NCI-H146 (cell line): ENCODE measurements at regions not wholly inside any gene's neighbourhood (a gene's known extent, or its start where the extent isn't known, plus 50 kb on each side); places are given as distances from the start of the nearest gene placed in this dataset.
"Not testable (repeated sequence)": the region's sequence is repeated elsewhere in the genome, so short reads cannot be mapped to it uniquely, and the experiment has no call there.

Experiments used
- DNase-seq: peaks from one replicate; lab custom pipeline; 2025; lab: John Stamatoyannopoulos, UW

DNA sequence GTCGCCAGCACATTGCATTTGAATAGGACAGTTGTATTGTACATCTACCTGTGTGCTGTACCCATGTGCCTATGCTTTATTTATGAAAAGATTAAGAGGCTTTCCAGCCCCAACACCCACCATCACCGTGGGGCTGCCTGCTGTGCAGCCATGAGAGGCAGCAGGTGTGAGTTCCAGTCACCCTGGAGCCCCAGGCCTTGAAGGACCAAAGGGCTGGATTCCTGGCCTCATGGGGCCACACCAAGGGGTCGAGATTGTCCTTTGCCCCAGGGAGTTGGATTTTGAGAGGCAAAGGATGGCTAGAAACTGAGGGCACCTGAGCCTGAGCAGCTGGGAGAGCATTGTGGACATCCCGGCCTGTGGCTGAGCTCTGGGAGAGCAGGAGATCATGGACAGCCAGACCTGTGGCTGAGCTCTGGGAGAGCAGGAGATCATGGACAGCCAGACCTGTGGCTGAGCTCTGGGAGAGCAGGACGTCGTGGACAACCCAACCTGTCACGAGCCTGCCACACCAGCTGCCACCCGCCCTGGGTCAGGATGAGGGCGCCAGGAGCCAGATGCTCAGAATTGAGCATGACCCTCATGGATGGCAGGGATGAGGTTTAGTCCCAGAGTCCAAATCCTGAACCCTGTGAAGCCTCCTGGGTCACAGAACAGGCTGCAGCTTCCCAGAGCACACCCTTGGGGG, 182.5 kb upstream of the RAB6C start:
- DNase-seq = no peak

DNA sequence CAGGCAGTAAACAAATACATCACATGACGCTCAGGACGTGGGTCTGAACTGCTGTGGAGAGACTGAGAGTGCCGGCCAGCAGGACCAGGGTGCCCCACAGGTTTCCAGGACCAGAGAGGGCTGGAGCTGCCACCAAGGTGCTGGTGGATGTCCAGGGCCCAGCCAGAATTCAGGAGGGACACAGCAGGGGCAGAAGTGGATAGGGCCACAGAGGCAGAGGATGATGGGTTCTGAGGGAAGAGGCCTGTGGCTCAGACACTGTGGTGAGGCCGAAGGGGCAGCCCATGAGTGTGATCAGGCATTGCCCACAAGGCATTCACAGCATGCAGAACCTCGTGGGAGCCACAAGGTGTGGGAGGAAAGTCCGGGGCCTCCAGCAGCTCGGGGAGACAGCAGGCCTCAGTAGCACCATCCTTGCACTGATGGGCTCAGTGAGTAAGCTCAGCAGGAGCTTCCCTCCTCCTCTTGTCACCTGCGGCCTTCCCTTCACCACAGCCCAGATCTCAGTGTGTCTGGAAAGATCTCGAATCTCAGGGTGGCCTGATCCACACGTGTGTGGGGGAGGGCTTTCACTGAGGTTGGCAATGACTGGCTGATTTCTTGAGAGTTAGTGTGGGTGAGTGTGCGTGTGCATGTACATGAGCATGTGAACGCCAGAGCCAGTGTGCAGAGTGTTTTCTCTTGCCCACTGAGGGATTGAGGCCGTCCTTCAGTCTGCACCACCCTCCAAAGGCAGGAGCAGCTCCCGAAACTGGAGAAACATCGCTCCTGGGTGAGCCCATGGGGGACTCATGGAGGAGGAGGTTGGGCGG, 181.8 kb upstream of the RAB6C start:
- DNase-seq = no peak

DNA sequence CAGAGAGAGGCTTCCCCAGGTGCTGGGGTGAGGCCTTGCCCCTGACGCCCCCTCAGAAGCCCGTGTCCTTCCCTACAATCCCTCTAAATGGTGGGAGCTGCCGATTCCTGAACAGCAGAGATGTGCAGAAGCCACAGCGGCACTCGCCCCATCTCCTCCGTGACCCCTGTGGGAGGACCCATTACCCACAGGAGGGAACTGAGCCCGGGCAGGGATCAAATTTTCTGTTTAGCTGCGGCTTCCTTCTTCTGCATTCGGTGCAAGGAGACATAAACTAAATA, 181.2 kb upstream of the RAB6C start:
- no peak for DNase-seq

DNA sequence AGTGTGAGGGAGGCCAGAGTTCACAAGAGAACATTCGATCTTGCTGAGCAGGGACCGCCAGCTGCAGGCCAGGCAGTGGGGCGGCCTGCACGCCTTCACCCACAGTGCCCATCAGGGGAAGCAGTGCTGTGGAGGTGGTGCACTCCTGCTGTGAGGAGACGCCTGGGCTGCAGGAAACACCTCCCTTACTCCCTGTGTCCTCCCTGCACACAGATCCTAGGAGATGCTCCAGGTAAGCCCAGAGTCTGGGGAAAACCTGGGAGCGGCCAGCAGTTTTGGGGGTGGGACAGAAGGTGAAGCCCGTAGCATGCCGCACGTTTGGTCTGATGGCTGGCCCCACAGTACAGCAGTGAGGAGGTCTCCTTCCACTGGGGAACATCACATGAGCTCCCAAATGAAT, 180.8 kb upstream of the RAB6C start:
- DNase-seq = no peak

DNA sequence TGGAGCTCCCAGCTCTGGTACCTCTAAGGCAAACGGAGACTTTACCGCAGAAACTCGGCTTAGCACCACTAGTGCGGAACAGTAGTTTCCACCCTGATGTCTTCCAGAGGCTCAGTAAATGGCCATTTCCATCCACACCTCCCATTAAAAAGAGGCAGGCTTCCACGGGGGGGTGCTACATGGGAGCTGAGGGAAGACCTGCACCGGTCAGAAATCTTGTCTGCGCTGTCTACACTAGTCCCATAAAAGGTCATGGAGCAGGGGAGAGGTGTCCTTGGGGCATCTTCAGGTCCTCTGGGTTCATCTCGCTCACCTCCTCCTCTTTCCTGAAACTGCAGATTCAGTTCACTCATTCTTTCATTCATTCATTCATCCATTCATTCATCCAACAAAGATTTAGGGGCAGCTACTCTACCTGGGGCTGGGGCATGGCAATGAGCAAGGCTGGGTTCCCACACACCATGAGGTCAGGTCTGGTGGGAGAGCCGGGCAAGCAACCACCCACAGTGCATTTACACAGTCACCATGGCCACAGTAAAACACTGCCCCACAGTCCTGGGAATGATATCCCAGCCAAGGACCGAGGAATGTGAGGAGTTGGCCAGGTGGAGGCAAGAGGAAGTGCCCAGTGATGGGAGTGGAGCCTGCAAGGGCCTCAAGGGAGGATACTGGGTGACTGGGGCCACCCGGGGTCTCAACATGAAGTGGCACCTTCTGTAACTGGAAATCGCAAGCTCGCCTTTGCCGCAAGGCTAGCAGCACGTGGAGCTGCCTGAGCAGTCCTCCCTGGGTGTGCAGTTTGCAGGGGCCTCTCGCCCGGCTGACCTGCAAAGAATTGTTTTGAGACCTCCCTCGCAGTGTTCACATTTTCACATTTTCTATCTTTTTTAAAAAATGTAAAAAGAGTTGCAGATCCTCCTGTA, 180.2 kb upstream of the RAB6C start:
- DNase-seq = no peak

DNA sequence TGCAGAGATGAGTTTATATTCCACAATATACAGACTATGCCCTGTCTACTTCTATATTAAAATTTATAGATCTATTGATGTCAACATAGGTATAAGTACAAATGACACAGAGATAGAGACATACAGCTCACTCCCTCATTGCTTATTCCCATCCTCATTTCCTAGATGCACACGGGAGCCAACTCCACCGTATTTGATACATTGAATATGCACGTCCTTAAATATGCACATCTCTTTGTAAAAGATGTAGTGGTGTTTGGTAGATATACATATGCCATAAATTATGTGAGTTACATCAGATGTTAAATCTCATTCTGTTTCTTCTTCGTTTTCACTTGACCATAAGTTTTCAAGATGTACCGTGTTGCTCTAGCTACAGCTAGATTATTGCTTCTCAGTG, 179.2 kb upstream of the RAB6C start:
- no peak for DNase-seq

DNA sequence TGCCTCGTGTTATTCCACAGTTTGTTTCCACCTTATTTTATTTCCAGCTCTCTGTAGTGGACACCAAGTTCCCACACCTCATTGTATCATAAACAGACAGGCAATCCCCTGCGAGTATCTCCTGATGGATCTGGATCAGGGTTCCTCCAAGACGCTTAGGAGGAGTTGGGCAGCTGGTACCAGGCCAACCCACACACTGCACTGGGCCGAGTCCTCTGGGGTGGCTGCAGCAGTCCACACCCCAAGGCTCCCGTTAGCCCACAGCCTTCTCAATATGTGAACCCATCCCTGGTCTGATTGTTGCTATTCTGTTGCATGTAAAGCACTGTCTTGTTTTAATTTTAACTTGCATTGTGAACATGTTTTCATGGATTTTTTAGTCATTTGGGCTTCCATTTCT, 178.8 kb upstream of the RAB6C start:
- DNase-seq = no peak

DNA sequence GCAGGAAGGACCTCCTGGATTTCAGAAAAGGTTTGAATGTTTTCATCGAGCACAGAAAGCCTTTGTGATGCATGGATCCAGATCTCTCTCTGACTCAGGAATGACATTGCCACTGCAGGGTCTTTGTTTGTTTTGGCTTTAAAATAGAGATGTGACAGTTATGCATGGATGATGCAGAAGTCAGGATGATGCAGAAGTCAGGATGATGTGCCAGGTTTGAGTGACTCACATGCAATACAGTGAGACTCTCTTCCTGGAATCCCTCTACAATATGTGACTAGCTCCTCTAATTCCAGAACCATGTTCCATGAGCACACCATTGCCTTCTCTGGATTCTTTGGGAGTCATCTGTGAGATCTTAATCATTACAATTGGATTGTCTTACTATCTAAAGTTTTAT, 177.9 kb upstream of the RAB6C start:
- no peak for DNase-seq

DNA sequence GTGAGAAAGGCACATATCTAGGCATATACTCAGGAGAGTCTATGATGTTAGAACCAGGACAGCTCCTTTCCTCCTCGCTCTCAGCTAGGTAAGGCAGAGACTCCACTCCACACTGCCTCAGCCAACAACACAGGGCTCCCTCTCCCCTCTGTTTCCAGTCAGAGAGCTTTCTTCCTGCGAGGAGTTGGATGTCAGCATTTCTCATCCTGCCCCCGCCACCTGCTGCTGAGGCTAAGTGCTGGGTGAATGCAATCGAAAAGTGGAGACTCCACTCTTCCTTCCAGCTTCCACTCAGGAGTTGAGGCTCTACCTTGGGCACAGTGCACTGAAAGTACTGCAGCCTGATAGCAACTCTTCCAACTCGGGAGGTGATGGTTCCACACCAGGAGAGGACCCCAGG, 177.2 kb upstream of the RAB6C start:
- DNase-seq = no peak

DNA sequence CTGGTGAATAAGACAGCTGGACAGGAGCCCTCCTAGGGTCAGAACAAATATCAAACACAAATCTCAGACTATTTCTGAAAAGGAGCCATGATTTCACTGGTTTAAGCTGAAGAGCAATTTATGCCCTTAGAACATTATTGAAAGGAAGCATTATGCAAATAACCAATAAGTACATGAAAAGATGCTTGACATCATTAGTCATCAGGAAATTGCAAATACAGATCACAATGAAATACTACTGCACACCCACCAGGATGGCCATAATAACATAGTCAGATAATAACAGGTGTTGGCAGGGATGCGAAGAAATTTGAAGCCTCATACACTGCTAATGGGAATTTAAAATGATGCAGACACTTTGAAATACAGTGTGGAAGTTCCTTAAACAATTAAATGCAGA, 176.4 kb upstream of the RAB6C start:
- DNase-seq = peak; percentile 8

DNA sequence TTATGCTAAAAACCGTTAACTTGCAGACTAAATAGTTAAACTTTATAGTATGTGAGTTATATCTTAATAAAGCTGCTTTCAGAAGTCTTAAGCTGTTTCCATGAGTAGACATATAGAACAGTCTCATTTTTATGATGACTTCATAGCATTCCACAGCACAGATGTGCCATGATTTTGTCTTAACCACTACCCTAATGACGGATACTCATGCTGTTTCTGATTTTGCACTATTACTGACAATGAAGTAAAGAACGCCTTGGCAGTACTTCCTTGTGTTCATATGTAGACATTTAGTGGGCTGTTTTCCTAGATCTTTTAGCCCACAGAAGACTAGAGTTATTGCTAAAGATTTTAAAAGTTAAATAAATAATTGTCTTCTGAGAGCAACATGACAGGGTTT, 175.6 kb upstream of the RAB6C start:
- no peak for DNase-seq

DNA sequence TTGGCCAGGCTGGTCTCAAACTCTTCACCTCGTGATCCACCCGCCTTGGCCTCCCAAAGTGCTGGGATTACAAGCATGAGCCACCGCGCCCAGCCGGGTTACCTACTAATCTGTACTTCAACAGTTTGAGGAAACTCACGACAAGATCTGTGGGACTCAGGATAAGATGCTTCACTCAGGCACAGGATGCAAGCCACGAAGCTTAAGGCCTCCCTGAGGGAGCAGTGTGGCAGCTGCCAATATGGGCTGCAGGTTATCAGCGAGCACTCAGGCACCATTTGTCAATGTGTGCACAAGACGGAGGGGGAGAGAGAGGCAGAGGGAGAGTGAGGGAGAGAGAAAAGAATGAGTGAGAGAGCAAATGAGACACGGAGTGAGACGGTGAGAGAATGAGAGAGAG, 173.6 kb upstream of the RAB6C start:
- no peak for DNase-seq

DNA sequence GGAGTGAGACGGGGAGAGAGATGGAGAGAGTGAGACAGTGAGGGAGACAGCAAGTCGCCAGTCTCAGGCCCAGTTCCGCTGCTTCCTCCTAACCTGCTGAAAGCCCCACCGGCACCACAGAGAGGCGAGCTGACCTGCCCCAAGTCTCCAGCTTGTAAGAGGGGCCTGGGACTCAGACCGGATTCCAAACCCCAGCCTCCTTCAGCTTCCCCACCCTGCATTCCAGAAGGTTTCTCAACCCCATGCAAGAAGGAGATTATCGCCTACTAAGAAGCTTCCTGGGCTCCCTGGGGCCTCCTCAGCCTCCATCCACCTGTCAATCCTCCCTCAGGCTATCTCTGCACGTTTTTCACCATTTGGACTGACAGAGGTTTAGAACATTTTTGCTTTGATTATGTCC, 173.1 kb upstream of the RAB6C start:
- DNase-seq = no peak

DNA sequence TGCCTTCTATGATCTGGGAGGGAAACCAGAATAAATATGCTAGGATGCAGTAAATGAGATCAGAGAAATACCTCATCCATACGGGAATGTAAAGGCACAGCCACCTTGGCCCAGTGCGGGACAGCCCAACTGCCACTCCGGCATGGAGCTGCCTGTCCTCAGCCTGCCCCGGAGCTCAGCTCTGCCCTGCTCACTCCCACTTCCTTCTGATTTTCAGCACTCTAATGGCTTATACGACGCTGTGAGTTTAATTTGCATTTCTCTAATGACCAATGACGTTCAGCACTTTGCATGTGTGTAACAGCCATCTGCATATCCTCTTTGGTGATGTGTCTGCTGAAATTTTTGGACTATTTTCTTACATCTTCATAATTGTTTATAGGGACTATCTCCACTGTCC, 172.5 kb upstream of the RAB6C start:
- DNase-seq = no peak

DNA sequence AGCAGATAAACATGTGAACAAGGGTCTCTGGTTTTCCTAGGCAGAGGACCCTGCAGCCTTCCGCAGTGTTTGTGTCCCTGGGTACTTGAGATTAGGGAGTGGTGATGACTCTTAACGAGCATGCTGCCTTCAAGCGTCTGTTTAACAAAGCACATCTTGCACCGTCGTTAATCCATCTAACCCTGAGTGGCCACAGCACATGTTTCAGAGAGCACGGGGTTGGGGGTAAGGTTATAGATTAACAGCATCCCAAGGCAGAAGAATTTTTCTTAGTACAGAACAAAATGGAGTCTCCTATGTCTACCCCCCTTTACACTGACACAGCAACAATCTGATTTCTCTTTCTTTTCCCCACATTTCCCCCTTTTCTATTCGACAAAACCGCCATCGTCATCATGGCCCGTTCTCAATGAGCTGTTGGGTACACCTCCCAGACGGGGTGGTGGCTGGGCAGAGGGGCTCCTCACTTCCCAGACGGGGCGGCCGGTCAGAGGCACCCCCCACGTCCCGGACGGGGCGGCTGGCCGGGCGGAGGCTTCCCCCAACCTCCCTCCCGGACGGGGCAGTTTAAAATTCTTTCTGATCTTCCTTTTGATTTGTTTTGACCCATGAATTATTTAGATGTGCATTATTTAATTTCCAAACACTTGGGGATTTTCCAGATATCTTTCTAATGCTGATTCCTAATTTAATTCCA, 171.7 kb upstream of the RAB6C start:
- DNase-seq = not testable (repeated sequence)

DNA sequence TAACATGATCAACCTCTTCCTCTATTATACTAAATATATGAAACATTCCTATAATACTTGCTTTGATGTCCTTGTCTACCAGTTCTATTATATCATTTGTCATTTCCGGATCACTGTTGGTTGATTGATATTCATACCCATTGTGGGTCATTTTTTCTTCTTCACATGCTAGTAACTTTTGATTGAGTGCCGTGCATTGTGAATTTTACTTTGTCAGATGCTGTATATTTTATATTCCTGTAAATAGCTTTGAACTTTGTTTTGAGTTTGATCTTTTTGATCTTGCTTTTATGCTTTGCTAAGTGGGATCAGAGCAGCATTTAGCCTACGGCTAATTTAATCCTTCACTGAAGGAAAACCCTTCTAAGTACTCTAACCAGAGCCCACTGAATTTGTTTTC, 168.9 kb upstream of the RAB6C start:
- DNase-seq = no peak

DNA sequence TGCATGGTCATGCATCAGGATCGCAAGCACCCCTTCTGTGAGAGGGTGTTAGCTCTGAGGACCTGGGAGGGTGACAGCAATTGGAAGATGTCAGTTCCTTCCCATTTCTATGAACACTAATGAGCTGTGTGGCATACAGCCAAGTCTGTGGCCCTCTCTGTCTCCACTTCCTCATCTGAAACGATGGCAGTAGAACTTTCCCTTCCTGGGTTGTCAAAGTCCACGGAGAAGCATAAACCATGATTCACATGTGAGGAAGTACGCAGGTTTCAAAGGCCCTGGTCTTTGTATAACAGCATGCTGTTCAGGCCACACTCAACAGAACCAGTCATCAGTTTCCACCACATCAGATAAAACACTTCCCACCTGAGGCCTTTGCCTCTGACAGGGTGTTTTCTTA, 167.4 kb upstream of the RAB6C start:
- no peak for DNase-seq

DNA sequence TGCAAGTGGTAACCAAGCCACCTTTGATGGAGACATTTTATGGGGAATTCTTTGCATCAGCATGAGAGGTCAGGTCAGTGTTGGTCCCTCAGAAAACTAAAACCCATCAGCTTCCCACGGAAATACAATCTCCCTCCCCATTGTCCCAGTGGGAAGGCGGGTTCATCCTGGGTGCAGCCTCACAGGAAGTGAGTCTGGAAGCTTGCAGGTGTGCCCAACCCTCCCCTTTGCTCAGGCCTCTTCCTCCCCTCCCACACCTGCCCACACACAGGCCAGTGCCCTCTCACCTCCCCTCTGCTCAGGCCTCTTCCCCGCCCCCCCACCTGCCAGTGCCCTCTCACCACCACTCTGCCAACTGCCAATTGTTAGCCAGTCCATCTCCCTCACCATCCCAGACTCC, 166.8 kb upstream of the RAB6C start:
- DNase-seq = no peak

DNA sequence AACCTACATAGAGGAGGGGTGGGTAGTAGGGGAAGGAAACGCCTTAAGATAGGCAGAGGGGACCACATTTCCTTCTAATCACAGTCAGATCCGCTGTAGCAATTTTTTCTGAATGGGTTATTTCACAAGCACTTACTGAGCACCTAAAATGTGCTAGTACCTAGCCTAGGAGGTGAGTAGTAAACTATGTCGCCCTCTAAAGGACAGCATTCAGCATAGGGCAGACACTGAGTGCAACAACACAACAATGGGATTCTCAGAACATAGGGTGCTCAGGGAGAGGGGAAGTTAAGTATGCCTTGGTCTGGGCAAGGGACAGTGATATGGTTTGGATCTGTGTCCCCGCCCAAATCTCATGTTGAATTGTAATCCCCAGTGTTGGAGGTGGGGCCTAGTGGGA, 166.1 kb upstream of the RAB6C start:
- no peak for DNase-seq

DNA sequence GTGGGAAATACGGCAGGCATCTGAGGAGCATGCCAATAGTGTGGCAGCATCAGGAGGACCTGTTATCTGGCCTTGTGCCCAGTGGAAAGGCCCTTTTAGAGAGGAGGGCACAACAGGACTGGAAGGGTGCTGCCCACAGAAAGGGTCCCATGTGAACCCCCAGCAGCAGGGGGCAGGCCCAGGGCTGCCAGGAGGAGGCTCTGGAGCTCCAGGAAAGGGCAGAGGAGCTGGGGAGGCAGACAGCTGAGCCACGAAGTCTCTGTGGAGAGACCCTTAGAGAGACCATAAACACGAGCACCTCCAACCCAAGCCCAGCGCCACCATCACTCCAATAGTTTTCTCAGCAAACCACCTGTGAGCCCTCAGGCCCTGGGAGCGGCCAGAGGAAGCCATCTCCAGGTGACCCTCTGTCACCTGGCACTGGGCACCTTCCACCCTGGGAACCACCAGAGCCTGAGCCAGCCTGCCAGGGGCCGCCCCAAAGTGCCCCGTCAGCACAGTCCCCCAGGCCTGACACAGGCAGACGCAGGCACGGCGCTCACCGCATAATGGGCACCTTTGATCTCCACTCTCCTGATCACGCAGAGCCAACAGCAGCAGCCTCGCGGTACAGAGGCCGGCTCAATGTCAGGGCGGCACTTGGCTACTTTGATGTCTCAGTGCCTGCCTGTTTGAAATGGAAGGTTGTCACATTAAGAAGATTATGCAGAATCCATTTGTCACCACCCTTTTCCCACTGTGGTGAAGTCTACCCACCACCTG, 162.5 kb upstream of the RAB6C start:
- DNase-seq = no peak

DNA sequence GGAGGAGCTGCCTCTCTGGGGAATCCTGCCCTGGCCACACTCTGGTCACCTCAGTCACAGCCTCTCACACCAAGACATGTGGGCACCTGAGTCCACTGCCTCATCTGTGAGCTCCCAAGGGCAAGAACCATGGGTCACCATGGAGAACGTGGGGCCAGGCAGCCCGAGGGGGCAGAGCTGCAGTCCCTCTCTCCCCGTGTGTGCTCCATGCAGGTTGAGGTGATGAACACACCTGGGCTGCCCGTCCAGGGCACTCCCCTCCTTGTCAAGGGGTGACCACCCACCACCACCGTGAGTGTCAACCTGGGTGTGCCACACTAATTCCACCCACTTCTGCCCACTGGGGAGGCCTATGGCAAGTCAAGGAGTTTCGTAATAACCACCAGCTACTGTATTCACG, 159.6 kb upstream of the RAB6C start:
- DNase-seq = no peak

DNA sequence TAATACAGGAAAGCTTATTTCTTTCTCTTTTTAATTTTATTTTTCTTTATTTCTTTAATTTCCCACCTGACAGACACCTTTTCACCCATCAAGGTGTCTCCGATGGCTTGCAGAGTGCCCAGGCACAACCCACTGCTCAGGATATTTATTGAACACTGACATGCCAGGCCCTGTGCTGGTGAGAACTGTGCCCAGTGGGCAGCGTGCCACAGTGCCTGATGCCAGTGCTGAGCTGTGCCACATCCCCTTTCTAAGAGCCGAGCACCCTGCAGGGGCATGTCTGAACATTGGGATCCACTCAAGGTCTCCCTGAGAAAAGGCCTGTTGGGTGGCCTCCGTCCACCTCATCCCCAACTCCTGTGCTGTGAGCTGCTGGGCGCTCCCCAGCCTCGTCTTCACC, 158.6 kb upstream of the RAB6C start:
- no peak for DNase-seq
